IMR-90 (cell line): ENCODE measurements at regions not wholly inside any gene's neighbourhood (a gene's known extent, or its start where the extent isn't known, plus 50 kb on each side); places are given as distances from the start of the nearest gene placed in this dataset.

Experiments used
- ATAC-seq: fragments of 200-7000 bp; cut with Tn5 transposase; 2 replicates; pipeline ENCODE4 v1.9.1; 2020; ENCODE audit warnings: low read depth, mild to moderate bottlenecking, moderate library complexity
- BruUV-seq: library from RNA; stranded (reverse); fragments of 400-500 nt; replicated peaks from 2 replicates; lab custom pipeline; 2021; lab: Mats Ljungman, UMichigan
- CTCF ChIA-PET: fragments of 300-600 bp; formaldehyde crosslinking; extraction: SDS; loops from one replicate; lab custom pipeline; 2021; ENCODE audit warnings: antibody characterized with exemption; lab: Yijun Ruan, JAX
- POLR2A ChIA-PET: fragments of 300-600 bp; sonication (Branson Sonifier 250); formaldehyde crosslinking; loops from one replicate; lab custom pipeline; 2022; ENCODE audit warnings: antibody characterized with exemption; ENCODE audit not compliant: unreplicated experiment; lab: Charles Lee
- DNase-seq: peaks from one replicate; pipeline ENCODE4 v3.0.0; 2013
- H2AFZ ChIP-seq: replicated peaks from 2 replicates; pipeline ENCODE3; 2013; ENCODE audit warnings: low read length, mild to moderate bottlenecking; ENCODE audit not compliant: poor library complexity
- H2AK5ac ChIP-seq: 2 replicates; pipeline ENCODE4 v1.6.1; 2013; ENCODE audit warnings: low read depth, low read length, inconsistent platforms
- H2AK9ac ChIP-seq: replicated peaks from 2 replicates; pipeline ENCODE3; 2013; ENCODE audit warnings: mild to moderate bottlenecking, low read depth, low read length, moderate library complexity; ENCODE audit not compliant: poor library complexity
- H2BK120ac ChIP-seq: 2 replicates; pipeline ENCODE4 v1.6.1; 2013; ENCODE audit warnings: low read depth, low read length, inconsistent platforms
- H2BK15ac ChIP-seq: 3 replicates; pipeline ENCODE4 v1.6.1; 2013; ENCODE audit warnings: low read depth, low read length, inconsistent platforms
- H2BK20ac ChIP-seq: 2 replicates; pipeline ENCODE4 v1.6.1; 2013; ENCODE audit warnings: low read depth, mild to moderate bottlenecking, inconsistent platforms, low read length, moderate library complexity
- H2BK5ac ChIP-seq: 2 replicates; pipeline ENCODE4 v1.6.1; 2013; ENCODE audit warnings: mild to moderate bottlenecking, low read depth, low read length, inconsistent platforms; ENCODE audit not compliant: poor library complexity, severe bottlenecking
- H3K14ac ChIP-seq: replicated peaks from 2 replicates; pipeline ENCODE4 v1.6.1; 2013; ENCODE audit warnings: low read depth, low read length, inconsistent platforms
- H3K18ac ChIP-seq: 2 replicates; pipeline ENCODE4 v1.6.1; 2013; ENCODE audit warnings: low read depth, low read length, control low read depth
- H3K23ac ChIP-seq: 2 replicates; pipeline ENCODE4 v1.6.1; 2013; ENCODE audit warnings: low read depth, low read length, inconsistent platforms
- H3K27ac ChIP-seq: 2 replicates; pipeline ENCODE4 v1.5.1; 2013; ENCODE audit warnings: mild to moderate bottlenecking, control low read depth, low read length; ENCODE audit not compliant: insufficient read depth
- H3K27me3 ChIP-seq: 2 replicates; pipeline ENCODE4 v1.6.1; 2013; ENCODE audit warnings: low read length; ENCODE audit not compliant: control insufficient read depth, insufficient read depth
- H3K36me3 ChIP-seq: 2 replicates; pipeline ENCODE4 v1.6.1; 2013; ENCODE audit warnings: low read length, mixed read lengths; ENCODE audit not compliant: control insufficient read depth, insufficient read depth
- H3K4ac ChIP-seq: 2 replicates; pipeline ENCODE4 v1.6.1; 2013; ENCODE audit warnings: low read depth, low read length, inconsistent platforms
- H3K4me1 ChIP-seq: 2 replicates; pipeline ENCODE4 v1.6.1; 2013; ENCODE audit warnings: low read length, mixed read lengths; ENCODE audit not compliant: control insufficient read depth, insufficient read depth
- H3K4me2 ChIP-seq: 2 replicates; pipeline ENCODE4 v1.6.1; 2013; ENCODE audit warnings: low read depth, mild to moderate bottlenecking, control low read depth, low read length, moderate library complexity
- H3K4me3 ChIP-seq: 2 replicates; pipeline ENCODE4 v1.5.1; 2013; ENCODE audit warnings: low read depth, mild to moderate bottlenecking, control low read depth, low read length, moderate library complexity; ENCODE audit not compliant: insufficient read depth
- H3K56ac ChIP-seq: 2 replicates; pipeline ENCODE4 v1.6.1; 2013; ENCODE audit warnings: low read length, inconsistent platforms; ENCODE audit not compliant: insufficient read depth; ENCODE audit errors: extremely low read depth
- H3K79me1 ChIP-seq, 2 experiments: 2 replicates each; pipeline ENCODE4 v1.6.1; 2013; ENCODE audit warnings: low read length in 2 of 2, inconsistent platforms in 1 of 2, low read depth in 1 of 2
- H3K9ac ChIP-seq: 2 replicates; pipeline ENCODE4 v1.6.1; 2013; ENCODE audit warnings: low read depth, low read length, control low read depth
- H3K9me1 ChIP-seq: 2 replicates; pipeline ENCODE4 v1.6.1; 2013; ENCODE audit warnings: low read length, inconsistent platforms; ENCODE audit not compliant: insufficient read depth
- H3K9me3 ChIP-seq: 2 replicates; pipeline ENCODE4 v1.6.1; 2013; ENCODE audit warnings: low read length; ENCODE audit not compliant: control insufficient read depth, insufficient read depth
- H4K20me1 ChIP-seq: 2 replicates; pipeline ENCODE4 v1.6.1; 2013; ENCODE audit warnings: low read length, inconsistent platforms; ENCODE audit not compliant: insufficient read depth
- H4K5ac ChIP-seq: 2 replicates; pipeline ENCODE4 v1.6.1; 2013; ENCODE audit warnings: mild to moderate bottlenecking, low read depth, low read length, control low read depth
- H4K8ac ChIP-seq, 2 experiments: 2 replicates each; pipeline ENCODE4 v1.6.1; 2013; ENCODE audit warnings: low read depth in 2 of 2, low read length in 2 of 2, control low read depth in 1 of 2, inconsistent platforms in 1 of 2
- H4K91ac ChIP-seq: 2 replicates; pipeline ENCODE4 v1.6.1; 2013; ENCODE audit warnings: low read depth, low read length, inconsistent platforms; ENCODE audit not compliant: insufficient read depth
- CEBPB ChIP-seq: IDR thresholded peaks from 2 replicates; pipeline ENCODE4 v1.6.1; 2012; ENCODE audit warnings: low read depth, low read length, improper control_type of control experiment
- CHD1 ChIP-seq: IDR thresholded peaks from 2 replicates; pipeline ENCODE4 v1.6.1; 2012; ENCODE audit warnings: low read depth, low read length, improper control_type of control experiment
- FOS ChIP-seq: fragments of 150-350 bp; IDR thresholded peaks from 2 replicates; pipeline ENCODE4 v1.6.1; 2016; ENCODE audit warnings: low read depth, low read length
- MXI1 ChIP-seq: IDR thresholded peaks from 2 replicates; pipeline ENCODE4 v1.6.1; 2012; ENCODE audit warnings: low read depth, mild to moderate bottlenecking, low read length, moderate library complexity, borderline replicate concordance
- SMC3 ChIP-seq: fragments of 150-350 bp; IDR thresholded peaks from 2 replicates; pipeline ENCODE4 v1.6.1; 2016; ENCODE audit warnings: low read depth, mild to moderate bottlenecking, antibody characterized with exemption, low read length, moderate library complexity
- WGBS, 2 experiments: methylation state at CpG; one replicate each; pipeline versions ENCODE4 v1.1.5 to v1.1.7; 2013; ENCODE audit warnings: missing lambda C conversion rate in 2 of 2; ENCODE audit not compliant: insufficient read length in 1 of 2; ENCODE audit errors: extremely low coverage in 2 of 2; 5-methylcytosine and 5-hydroxymethylcytosine counted together
- dilution Hi-C: fragments of 300-500 bp; cut with HindIII; formaldehyde crosslinking; loops from one replicate; pipeline ENCODE4 v1.14.3; 2018; ENCODE audit warnings: low sequenced_read_pairs; ENCODE audit not compliant: unreplicated experiment
- in situ Hi-C: fragments of 300-500 bp; cut with MboI; formaldehyde crosslinking; loops from 3 replicates; pipeline ENCODE4 v1.14.3; 2019; ENCODE audit warnings: low sequenced_read_pairs, inconsistent platforms, mixed read lengths
- intact Hi-C: fragments of 100-400 bp; cut with micrococcal nuclease; formaldehyde crosslinking; loops from 2 replicates; pipeline ENCODE4 v1.10.0; 2022
- TF ChIP-seq, protein P1 (sequence below): conservative IDR thresholded peaks from 2 replicates; pipeline ENCODE4 v1.5.1; 2012; ENCODE audit warnings: mild to moderate bottlenecking, low read depth, low read length, improper control_type of control experiment
- TF ChIP-seq, protein P2 (sequence below): fragments of 150-350 bp; IDR thresholded peaks from 2 replicates; pipeline ENCODE4 v1.6.1; 2017; ENCODE audit warnings: mild to moderate bottlenecking, antibody characterized with exemption, low read length, low read depth
- TF ChIP-seq, protein P3 (sequence below): fragments of 150-350 bp; IDR thresholded peaks from 2 replicates; pipeline ENCODE4 v1.6.1; 2016; ENCODE audit warnings: low read depth, mild to moderate bottlenecking, low read length, moderate library complexity, borderline replicate concordance

DNA sequence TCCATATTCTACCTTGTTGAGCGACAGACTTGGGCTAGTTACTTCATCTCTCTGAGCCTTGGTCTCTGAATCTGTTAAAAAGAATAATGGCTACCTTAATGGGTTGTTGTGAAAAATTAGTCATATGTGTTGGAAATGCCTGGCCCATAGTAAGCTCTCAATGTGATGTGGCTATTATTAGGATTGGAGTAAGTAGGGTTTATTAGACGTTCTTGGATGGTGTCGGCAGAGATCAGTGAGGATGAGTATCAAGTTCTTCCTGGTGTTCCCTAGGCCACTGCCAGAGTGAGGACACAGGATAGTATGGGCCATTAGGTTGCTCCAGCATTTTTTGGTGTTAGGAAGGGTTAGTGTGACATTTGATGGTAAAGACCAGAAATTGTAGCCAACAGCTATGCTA is 121.1 kb upstream of the DUSP10 start:
- no peaks in the 10 kb centered on the region for H3K27me3 ChIP-seq
- peak overlapping the region; percentile 67; the same call in 1 of the 2 replicates for H2AK5ac ChIP-seq
- peak overlapping the region; percentile 87; the same call in 2 of the 3 replicates for H2BK15ac ChIP-seq
- peaks cover 11% of the 10 kb centered on the region for H3K9me1 ChIP-seq
- dilution Hi-C loops: no loop called here
- no peak overlapping the region for H3K4me3 ChIP-seq
- no peaks in the 10 kb centered on the region for H4K20me1 ChIP-seq
- no peak overlapping the region for H4K5ac ChIP-seq
- no peak overlapping the region; the same call in none of the 2 replicates for H2BK120ac ChIP-seq
- no peak overlapping the region for H3K14ac ChIP-seq
- no peak overlapping the region for H3K18ac ChIP-seq
- no peak overlapping the region for H3K9ac ChIP-seq
- peaks cover 0 to 3% of the 10 kb centered on the region in 2 experiments; a peak in 1 of 4 replicates for H3K79me1 ChIP-seq
- H3K4me1 ChIP-seq: peaks cover 3% of the 10 kb centered on the region
- no peaks in the 10 kb centered on the region for H3K9me3 ChIP-seq
- no peak overlapping the region for H2BK5ac ChIP-seq
- no peak overlapping the region for H3K56ac ChIP-seq
- H4K91ac ChIP-seq: peak overlapping the region; percentile 42; the same call in 1 of the 2 replicates
- WGBS, 2 experiments: 89% methylated on average over 3 of the region's 3 CpGs; no CpG with 5 or more reads in 1 of the 2 experiments
- no TSS peak for BruUV-seq
- H2BK20ac ChIP-seq: peak overlapping the region; percentile 29; the same call in 1 of the 2 replicates
- H2AFZ ChIP-seq: no peak overlapping the region
- no peak overlapping the region for H3K27ac ChIP-seq
- H4K8ac ChIP-seq: no peak overlapping the region
- intact Hi-C loops: loop anchor here (10.0 kb wide), 1 partner anchor 182 kb away; no protein-coding TSS in a partner anchor
- ChIA-PET CTCF (interaction anchor here (0.5 kb wide), 1 partner anchor 220 kb away, joined by 3 read pairs; no protein-coding TSS in a partner anchor), POLR2A (no interaction called here)
- no peak for DNase-seq
- no peaks in the 10 kb centered on the region for H3K36me3 ChIP-seq
- no peak overlapping the region for H2AK9ac ChIP-seq
- peak overlapping the region; percentile 50; the same call in 1 of the 2 replicates for H3K4ac ChIP-seq
- in situ Hi-C loops: no loop called here
- no peak overlapping the region for H3K4me2 ChIP-seq
- ATAC-seq: no peak
- TF ChIP-seq FOS: no peak
- no peak for TF ChIP-seq CHD1
- TF ChIP-seq CEBPB: no peak
- TF ChIP-seq SMC3: no peak
- TF ChIP-seq, protein P1, sequence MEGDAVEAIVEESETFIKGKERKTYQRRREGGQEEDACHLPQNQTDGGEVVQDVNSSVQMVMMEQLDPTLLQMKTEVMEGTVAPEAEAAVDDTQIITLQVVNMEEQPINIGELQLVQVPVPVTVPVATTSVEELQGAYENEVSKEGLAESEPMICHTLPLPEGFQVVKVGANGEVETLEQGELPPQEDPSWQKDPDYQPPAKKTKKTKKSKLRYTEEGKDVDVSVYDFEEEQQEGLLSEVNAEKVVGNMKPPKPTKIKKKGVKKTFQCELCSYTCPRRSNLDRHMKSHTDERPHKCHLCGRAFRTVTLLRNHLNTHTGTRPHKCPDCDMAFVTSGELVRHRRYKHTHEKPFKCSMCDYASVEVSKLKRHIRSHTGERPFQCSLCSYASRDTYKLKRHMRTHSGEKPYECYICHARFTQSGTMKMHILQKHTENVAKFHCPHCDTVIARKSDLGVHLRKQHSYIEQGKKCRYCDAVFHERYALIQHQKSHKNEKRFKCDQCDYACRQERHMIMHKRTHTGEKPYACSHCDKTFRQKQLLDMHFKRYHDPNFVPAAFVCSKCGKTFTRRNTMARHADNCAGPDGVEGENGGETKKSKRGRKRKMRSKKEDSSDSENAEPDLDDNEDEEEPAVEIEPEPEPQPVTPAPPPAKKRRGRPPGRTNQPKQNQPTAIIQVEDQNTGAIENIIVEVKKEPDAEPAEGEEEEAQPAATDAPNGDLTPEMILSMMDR: no peak
- TF ChIP-seq, protein P2, sequence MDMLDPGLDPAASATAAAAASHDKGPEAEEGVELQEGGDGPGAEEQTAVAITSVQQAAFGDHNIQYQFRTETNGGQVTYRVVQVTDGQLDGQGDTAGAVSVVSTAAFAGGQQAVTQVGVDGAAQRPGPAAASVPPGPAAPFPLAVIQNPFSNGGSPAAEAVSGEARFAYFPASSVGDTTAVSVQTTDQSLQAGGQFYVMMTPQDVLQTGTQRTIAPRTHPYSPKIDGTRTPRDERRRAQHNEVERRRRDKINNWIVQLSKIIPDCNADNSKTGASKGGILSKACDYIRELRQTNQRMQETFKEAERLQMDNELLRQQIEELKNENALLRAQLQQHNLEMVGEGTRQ: no peak
- no peak for TF ChIP-seq MXI1
- TF ChIP-seq, protein P3, sequence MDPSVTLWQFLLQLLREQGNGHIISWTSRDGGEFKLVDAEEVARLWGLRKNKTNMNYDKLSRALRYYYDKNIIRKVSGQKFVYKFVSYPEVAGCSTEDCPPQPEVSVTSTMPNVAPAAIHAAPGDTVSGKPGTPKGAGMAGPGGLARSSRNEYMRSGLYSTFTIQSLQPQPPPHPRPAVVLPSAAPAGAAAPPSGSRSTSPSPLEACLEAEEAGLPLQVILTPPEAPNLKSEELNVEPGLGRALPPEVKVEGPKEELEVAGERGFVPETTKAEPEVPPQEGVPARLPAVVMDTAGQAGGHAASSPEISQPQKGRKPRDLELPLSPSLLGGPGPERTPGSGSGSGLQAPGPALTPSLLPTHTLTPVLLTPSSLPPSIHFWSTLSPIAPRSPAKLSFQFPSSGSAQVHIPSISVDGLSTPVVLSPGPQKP: no peak
- H3K23ac ChIP-seq: no peak overlapping the region; the same call in 1 of the 2 replicates
